AG09309 (cell line): ENCODE measurements at regions not wholly inside any gene's neighbourhood (a gene's known extent, or its start where the extent isn't known, plus 50 kb on each side); places are given as distances from the start of the nearest gene placed in this dataset.

Experiments
- DNase-seq: peaks from one replicate; pipeline ENCODE4 v3.0.0-alpha.2; 2010; ENCODE audit warnings: low read depth
- H3K4me3 ChIP-seq: 2 replicates; pipeline ENCODE4 v1.5.1; 2011; ENCODE audit warnings: mild to moderate bottlenecking, low read depth, low read length, moderate library complexity; ENCODE audit not compliant: control insufficient read depth
- CTCF ChIP-seq: IDR thresholded peaks from 2 replicates; pipeline ENCODE4 v1.5.1; 2011; ENCODE audit warnings: mild to moderate bottlenecking, low read depth, low read length, inconsistent platforms; ENCODE audit not compliant: insufficient read depth, control insufficient read depth; ENCODE audit errors: missing control alignments

- H3K4me3 ChIP-seq, result no peak overlapping the region
- TF ChIP-seq CTCF, result no peak
- peak; percentile 49 for DNase-seq
These were observed 321.0 kb downstream of the LTN1 start for GRCh38 chr21:28671549-28672195.

GRCh38 chr21:28669971-28670653 lies 322.6 kb downstream of the LTN1 start:
- no peak for TF ChIP-seq CTCF
- no peak overlapping the region for H3K4me3 ChIP-seq
- no peak for DNase-seq

- no peak overlapping the region for H3K4me3 ChIP-seq
- TF ChIP-seq CTCF, result no peak
- no peak for DNase-seq
These were observed 323.4 kb downstream of the LTN1 start for GRCh38 chr21:28669321-28669720.

GRCh38 chr21:28663754-28664153 lies 328.9 kb downstream of the LTN1 start:
- no peak for DNase-seq

GRCh38 chr21:28663111-28663693 lies 329.5 kb downstream of the LTN1 start:
- no peak for DNase-seq
- no peak for TF ChIP-seq CTCF

More at GRCh38 chr21:28663754-28664153, 328.9 kb downstream of the LTN1 start:
- no peak for TF ChIP-seq CTCF
- no peak overlapping the region for H3K4me3 ChIP-seq

GRCh38 chr21:28657566-28657965 lies 335.1 kb downstream of the LTN1 start:
- no peak for TF ChIP-seq CTCF
- no peak for DNase-seq
- no peak overlapping the region for H3K4me3 ChIP-seq

More at GRCh38 chr21:28663111-28663693, 329.5 kb downstream of the LTN1 start:
- no peak overlapping the region for H3K4me3 ChIP-seq
